HTR-8/SVneo (cell line): ENCODE measurements at regions not wholly inside any gene's neighbourhood (a gene's known extent, or its start where the extent isn't known, plus 50 kb on each side); places are given as distances from the start of the nearest gene placed in this dataset.

Source experiments
- DNase-seq: peaks from one replicate; pipeline ENCODE4 v3.0.0; 2011; ENCODE audit warnings: low spot score, mixed read lengths; ENCODE audit not compliant: insufficient read length
- FAIRE-seq: peaks from 2 replicates; lab custom pipeline; 2011; peaks lifted over from hg19 to GRCh38; lab: Jason Lieb, UNC

DNA sequence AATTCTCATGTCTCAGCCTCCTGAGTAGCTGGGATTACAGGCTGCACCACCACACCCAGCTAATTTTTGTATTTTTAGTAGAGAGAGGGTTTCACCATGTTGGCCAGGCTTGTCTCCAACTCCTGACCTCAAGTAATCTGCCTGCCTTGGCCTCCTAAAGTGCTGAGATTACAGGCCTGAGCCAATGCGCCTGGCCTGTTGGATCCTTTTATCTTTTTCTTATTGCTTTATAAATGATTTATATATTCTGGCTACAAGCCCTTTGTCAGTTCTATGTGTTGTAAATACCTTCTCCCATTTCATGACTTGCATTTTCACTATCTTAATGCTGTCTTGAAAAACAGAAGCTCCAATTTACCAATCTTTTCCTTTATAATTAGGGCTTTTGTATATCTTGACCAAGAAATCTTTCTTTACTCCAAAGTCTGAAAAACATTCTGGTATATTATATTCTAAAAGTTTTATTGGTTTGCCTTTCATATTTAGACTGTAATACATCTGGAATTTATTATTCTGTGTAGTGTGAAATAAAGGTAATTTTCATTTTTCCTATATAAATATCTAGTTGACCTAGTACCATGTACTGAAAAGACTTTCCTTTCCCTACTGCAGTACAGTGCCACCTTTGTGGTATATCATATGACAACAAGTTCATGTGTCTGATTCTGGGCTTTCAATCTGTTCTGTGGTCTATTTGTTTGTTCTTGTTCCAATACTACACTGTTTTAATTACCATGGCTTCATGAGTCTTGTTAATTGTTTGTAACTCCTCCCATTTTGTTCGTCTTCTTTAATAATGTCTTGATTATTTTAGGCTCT is 52.9 kb upstream of the RNU6-1 start:
- DNase-seq (no peak), FAIRE-seq (no peak)

- no peak for DNase-seq
- FAIRE-seq, result no peak
These were observed 55.4 kb upstream of the RNU6-1 start for GRCh38 chr15:67895237-67895636.

DNA sequence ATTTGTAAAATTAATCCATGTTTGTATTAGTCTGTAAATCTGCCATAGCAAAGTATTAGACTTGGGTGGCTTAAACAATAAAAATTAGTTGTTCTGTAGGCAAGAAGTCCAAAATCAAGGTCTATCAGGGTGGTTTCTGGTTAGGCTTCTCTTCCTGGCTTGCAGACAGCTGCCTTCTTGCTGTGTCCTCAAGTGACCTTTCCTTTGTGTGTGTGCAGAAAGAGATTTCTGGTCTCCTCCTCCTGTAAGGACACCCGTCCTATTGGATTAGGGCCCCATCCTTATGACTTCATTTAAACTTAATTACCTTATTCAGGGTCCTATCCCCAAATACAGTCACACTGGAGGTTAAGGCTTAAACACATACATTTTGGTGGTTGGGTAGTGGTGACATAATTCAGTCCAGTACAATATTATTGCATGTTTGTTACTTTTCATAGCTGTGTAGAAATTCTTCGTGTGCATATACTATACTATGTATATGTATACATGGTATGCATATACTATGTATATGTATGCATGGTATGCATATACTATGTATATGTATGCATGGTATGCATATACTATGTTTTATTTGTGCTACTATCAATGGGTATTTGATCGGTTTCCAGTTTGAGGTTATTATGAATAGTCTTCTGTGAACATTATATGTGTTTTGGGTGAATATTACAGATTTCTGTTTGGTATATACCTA is 57.9 kb upstream of the RNU6-1 start:
- FAIRE-seq (peak; percentile 77), DNase-seq (no peak)

DNA sequence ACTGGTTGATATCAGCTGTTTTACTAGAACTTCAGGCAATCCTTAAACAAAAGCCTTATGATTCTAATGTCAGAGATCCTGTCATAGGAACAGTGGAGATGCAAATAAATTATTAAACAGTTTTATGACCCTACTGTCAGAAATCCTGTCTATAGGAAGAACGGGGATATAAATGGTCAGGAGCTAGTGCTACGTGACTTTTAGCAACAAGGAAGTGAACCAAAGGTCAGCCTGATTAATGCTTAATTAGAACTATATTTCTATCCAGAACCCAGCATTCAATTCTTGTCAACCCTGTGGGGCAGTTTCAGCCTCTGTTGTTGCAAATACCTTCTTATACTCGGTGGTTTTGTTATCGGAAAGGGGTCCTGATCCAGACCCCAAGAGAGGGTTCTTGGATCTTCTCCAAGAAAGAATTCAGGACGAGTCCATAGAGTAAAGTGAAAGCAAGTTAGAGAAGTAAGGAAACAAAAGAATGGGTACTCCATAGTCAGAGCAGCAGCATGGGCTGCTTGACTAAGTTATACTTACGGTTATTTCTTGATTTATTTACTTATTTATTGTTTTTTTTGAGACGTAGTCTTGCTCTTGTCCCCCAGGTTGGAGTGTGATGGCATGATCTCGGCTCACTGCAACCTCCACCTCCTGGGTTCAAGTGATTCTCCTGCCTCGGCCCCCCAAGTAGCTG is 59.9 kb upstream of the RNU6-1 start:
- DNase-seq (no peak), FAIRE-seq (no peak)

GRCh38 chr15:67900621-67901147 is 60.8 kb upstream of the RNU6-1 start:
- DNase-seq (no peak), FAIRE-seq (no peak)

- no peak for DNase-seq
- FAIRE-seq, result no peak
These were observed 62.1 kb upstream of the RNU6-1 start for GRCh38 chr15:67901922-67902321.

- FAIRE-seq (no peak), DNase-seq (no peak)
These were observed 62.7 kb upstream of the RNU6-1 start for GRCh38 chr15:67902579-67903009.

DNA sequence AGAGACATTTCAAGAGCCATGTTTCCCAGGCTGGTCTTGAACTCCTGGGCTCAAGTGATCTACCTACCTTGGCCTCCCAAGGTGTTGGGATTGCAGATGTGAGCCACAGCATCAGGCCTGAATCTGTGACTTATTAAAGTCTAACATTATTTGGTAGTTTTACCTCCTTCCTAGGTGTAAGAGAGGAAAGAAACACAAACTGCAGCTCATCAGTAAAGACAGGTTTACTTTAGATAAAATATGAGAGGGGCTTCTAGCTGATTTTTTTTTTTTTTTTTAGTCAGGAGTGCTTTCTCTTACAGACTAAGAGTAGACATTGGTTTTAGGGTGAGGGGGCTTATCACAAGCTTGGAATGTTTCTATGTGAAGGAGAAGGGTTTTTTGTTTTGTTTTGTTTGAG is 63.9 kb upstream of the RNU6-1 start:
- DNase-seq (no peak), FAIRE-seq (no peak)

DNA sequence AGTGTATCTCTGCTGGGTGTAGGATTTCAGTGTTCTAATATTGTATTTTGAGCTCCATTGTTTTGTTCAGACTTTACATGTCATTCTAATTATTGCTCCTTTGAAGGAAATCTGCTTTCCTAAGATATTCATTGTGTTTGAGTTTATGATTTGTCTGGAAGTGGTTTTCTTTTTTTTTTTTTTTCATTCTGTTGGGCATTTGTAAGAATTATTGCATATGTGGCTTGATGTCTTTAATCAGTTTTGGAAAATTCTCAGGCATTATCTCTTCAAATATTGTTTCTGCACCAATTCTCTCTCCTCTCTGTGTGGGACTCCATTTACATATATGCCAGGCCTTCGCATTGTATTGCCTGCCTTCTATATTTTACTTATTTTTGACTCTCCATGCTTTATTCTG is 65.8 kb upstream of the RNU6-1 start:
- no peak for FAIRE-seq
- DNase-seq, result no peak

- no peak for FAIRE-seq
These were observed 66.5 kb upstream of the RNU6-1 start for GRCh38 chr15:67906382-67906781.

GRCh38 chr15:67907184-67907723 is 67.4 kb upstream of the RNU6-1 start:
- no peak for FAIRE-seq
- no peak for DNase-seq

More at GRCh38 chr15:67906382-67906781, 66.5 kb upstream of the RNU6-1 start:
- DNase-seq, result no peak

DNA sequence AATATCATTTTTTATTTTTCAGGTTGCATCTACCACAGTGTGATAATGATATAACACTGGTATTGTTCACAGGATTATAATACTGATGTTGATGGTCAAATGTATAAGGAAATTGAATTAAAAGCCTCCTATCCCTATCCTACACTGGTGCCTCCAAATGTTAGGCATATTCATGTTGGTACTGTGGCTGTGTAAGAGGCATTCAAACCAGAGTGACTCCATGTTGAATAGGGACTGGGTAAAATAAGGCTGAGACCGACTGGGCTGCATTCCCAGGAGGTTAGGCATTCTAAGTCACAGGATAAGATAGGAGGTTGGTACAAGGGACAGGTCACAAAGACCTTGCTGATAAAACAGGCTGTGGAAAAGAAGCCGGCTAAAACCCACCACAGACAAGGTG is 68.9 kb upstream of the RNU6-1 start:
- FAIRE-seq (no peak), DNase-seq (no peak)

- DNase-seq, result no peak
- FAIRE-seq, result no peak
These were observed 71.9 kb upstream of the RNU6-1 start for GRCh38 chr15:67911727-67912126.

- FAIRE-seq (no peak), DNase-seq (no peak)
These were observed 74.2 kb upstream of the RNU6-1 start for GRCh38 chr15:67914028-67914427.

DNA sequence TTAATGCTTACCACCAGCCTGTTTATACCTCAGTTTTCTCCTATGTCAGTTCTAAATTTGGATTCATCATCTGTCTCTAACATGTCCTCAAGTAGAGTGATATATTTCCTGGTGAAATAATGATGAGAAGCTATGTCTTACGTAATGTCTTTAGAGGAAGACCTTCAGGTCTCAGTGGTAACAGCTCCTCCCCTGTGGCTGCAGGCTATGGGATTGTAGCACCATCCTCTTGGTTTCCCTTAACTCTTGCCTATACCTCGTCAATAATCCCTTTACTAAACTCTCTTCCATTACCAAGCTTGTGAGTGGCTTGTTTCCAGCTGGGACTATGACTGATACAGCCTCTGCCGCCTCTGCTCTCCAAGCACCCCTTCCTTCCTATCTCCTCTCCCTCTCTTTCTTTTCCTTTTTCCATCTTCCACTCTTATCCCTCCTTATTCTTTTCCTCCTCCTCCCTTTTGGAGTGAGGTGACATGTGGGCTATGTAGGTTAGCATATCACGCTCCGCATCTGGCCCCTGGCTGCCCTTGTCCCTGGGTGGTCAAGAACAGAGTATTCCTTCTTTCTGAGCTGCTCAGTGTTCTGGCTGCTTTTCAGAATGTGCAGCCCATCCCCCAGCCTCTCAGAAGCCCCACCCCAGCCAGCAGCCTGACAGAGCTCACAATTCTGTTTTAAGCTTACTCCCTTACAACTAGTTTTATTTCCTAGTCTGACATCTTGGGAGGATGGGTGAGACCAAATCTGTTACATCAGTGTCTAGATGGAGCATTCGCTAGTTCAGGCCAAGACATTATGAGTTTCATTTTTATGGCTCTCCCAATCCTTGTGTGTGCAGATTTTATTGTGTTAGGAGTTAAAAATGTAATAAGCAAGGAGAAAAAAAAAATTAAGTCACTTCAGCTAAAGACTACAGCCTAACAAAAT is 75.0 kb upstream of the RNU6-1 start:
- FAIRE-seq (no peak), DNase-seq (no peak)

DNA sequence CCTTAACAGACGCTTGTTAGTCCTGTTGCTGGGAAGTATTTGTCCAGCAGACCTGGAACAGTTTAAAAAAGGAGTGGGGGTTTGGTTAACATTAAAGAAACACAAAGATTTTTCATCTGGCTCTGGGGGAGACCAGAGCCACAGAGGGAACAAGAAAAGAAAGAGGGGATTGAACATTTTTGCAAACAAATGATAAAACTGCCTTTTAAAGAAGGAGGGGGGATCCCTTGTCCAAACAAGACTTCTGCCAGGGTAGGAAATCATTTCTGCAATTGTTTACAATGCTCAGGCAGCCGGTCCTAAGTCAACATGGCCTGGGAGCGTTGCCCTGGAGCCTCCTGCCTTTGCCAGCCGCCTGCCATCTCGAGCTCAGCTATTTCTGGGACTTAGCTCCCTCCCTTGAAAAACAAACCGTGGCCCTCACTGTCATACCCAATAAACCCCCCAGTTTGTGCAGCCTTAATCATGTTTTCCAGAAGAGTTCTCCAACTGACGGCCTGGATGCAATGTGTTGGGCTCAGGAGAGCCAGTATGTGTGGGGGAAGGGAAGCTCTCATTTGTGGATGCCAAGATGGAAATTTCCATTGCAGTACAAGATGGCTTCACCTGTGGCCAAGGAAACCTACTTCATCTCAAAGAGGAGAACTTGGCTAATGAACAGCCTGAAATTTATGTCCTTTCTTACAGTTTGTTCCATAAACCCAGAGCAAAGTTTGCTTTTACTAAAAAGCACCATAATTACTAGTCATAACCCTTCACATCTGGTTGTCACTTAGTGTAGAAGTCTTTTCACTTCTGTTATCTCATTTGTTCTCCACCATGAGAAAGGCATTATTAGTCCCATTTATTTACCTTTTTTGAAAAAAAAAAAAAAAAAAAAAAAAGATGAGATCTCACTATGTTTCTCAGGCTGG is 75.9 kb upstream of the RNU6-1 start:
- FAIRE-seq (no peak), DNase-seq (no peak)

DNA sequence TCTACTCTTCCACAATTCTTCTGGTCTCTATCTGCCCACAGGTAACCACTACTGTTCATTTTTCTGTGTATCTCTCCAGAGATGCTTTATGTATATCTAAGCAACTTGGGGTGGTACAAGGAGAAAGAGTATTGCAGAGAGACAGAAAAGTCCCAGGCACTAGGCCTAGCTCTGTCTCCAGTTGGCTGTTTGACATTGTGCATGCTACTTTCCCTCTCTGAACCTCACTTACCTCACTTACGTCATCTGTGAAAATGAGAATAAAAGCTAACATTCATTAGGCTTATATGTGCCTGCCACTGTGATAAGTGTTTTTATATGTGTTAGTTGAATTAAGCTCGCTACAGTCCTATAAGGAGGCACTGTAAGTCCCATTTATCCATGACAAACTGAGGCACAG is 76.7 kb upstream of the RNU6-1 start:
- DNase-seq (no peak), FAIRE-seq (no peak)

DNA sequence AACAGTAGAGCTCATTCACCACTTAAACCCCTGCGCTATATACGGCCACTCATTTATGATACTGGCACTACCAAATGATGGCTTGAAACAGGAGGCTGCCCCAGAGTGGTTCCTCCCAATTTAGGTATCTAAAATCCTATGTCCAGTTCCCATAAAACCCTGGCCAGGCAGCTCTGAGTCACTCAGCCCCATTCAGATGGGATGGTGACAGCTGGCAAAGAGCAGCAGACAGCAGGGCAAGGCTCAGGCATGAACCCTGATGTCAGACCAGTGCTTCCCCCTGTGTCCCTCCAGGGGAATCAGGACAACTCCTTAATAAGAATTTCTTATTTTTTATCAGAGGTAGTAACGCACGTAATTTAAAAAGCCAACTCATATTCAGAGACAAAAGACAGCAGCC is 77.2 kb upstream of the RNU6-1 start:
- FAIRE-seq (peak; percentile 13), DNase-seq (no peak)

DNA sequence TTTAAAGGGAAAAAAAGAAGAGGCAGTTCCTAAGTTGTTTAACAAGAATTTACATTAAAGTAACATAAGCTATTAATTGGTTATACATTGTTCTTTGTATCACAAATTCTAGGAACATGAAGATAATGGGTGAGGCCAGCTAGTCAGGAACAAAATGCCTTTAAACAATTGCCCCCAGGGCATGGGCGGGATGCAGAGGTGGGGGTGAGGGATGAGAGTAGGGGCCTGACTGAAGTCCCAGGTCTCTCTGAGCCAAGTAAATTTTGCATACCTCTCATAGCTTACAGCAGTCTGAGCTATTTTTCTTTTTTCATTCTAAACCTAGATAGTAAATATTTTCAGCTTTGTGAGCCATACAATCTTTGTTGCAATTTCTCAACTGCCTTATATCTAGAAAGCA is 77.8 kb upstream of the RNU6-1 start:
- DNase-seq, result no peak
- no peak for FAIRE-seq
